ENCODE measurements at regions not wholly inside any gene's neighbourhood (a gene's known extent, or its start where the extent isn't known, plus 50 kb on each side); places are given as distances from the start of the nearest gene placed in this dataset.

DNA sequence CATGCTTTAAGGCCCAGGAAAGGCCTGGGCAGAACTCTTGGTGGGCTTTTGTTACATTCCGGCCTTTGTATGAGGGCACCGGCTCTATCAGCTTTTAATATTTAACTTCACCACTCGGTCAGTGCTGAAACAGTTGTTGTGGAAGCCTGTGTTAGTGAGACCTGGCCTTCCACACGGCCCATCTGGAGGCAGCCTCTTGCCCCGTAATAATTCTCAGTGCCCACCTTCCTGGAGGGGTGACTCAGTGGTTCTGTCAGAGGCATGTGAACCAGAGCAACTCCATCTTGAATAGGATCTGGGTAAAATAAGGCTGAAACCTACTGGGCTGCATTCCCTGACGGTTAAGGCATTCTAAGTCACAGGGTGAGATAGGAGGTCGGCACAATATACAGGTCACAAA lies 162.0 kb upstream of the STS start:
- Histone ChIP-seq H3K4me3 (ENCODE audit: low read length) (no peak overlapping the region), H3K4me1 (ENCODE audit: low read length) (no peaks in the 10 kb centered on the region), H3K27ac (ENCODE audit: low read length) (no peak overlapping the region), H3K4me2 (ENCODE audit: low read length) (no peak overlapping the region), H3K9me3 (ENCODE audit: insufficient read depth, low read length) (no peaks in the 10 kb centered on the region), H3K27me3 (ENCODE audit: low read depth, low read length) (no peaks in the 10 kb centered on the region), H3K79me2 (ENCODE audit: low read length) (no peaks in the 10 kb centered on the region), H4K20me1 (ENCODE audit: insufficient read depth, low read length) (no peaks in the 10 kb centered on the region), H3K36me3 (replicated peaks; ENCODE audit: low read depth, low read length) (no peaks in the 10 kb centered on the region), H2AFZ (ENCODE audit: low read depth, low read length) (no peak overlapping the region), H3K9ac (ENCODE audit: low read length) (no peak overlapping the region)
- TF ChIP-seq, protein P1, sequence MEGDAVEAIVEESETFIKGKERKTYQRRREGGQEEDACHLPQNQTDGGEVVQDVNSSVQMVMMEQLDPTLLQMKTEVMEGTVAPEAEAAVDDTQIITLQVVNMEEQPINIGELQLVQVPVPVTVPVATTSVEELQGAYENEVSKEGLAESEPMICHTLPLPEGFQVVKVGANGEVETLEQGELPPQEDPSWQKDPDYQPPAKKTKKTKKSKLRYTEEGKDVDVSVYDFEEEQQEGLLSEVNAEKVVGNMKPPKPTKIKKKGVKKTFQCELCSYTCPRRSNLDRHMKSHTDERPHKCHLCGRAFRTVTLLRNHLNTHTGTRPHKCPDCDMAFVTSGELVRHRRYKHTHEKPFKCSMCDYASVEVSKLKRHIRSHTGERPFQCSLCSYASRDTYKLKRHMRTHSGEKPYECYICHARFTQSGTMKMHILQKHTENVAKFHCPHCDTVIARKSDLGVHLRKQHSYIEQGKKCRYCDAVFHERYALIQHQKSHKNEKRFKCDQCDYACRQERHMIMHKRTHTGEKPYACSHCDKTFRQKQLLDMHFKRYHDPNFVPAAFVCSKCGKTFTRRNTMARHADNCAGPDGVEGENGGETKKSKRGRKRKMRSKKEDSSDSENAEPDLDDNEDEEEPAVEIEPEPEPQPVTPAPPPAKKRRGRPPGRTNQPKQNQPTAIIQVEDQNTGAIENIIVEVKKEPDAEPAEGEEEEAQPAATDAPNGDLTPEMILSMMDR (IDR thresholded peaks at IDR 0.05; ENCODE audit: low read depth, low read length): no peak
- TF ChIP-seq EZH2phosphoT487 (IDR thresholded peaks at IDR 0.05; ENCODE audit: low read depth): no peak

DNA sequence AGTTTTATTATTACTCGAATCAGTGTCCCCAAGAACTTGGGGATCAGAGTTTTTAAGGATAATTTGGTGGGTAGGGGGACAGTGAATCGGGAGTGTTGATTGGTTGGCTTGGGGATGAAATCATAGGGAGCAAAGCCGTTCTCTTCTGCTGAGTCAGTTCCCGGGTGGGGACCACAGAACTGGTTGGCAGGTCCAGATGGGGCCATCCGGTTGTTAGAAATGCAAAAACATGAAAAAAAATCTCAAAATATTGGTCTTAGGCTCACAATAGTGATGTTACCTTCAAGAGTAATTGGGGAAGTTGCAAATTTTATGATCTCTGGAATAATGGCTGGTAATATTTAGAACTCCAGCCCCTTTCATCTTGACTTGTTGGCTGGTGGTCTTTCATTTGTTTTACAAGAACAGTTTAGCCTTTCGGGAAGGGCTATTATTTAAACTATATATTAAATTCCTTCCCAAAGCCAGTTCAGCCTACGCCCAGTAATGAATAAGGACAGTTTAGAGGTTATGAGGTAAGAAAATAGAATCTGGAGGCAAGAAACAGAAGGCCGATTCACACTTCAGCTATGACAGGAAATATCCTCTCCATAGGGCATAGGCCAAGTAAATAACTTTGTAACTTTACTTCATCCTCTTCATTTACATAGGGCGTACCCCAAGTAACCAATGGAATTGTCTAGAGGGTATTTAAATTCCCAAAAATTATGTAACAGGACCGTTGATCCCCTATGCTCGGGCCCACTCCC lies 164.1 kb upstream of the STS start:
- Histone ChIP-seq H3K9me3 (ENCODE audit: insufficient read depth, low read length) (no peaks in the 10 kb centered on the region), H3K4me1 (ENCODE audit: low read length) (no peaks in the 10 kb centered on the region), H3K27ac (ENCODE audit: low read length) (no peak overlapping the region), H3K4me2 (ENCODE audit: low read length) (no peak overlapping the region), H3K9ac (ENCODE audit: low read length) (no peak overlapping the region), H3K79me2 (ENCODE audit: low read length) (no peaks in the 10 kb centered on the region), H3K4me3 (ENCODE audit: low read length) (no peak overlapping the region), H2AFZ (ENCODE audit: low read depth, low read length) (no peak overlapping the region), H3K36me3 (replicated peaks; ENCODE audit: low read depth, low read length) (no peaks in the 10 kb centered on the region), H3K27me3 (ENCODE audit: low read depth, low read length) (no peaks in the 10 kb centered on the region), H4K20me1 (ENCODE audit: insufficient read depth, low read length) (no peaks in the 10 kb centered on the region)
- TF ChIP-seq EZH2phosphoT487 (IDR thresholded peaks at IDR 0.05; ENCODE audit: low read depth): no peak
- TF ChIP-seq, protein P1 (IDR thresholded peaks at IDR 0.05; ENCODE audit: low read depth, low read length): no peak

DNA sequence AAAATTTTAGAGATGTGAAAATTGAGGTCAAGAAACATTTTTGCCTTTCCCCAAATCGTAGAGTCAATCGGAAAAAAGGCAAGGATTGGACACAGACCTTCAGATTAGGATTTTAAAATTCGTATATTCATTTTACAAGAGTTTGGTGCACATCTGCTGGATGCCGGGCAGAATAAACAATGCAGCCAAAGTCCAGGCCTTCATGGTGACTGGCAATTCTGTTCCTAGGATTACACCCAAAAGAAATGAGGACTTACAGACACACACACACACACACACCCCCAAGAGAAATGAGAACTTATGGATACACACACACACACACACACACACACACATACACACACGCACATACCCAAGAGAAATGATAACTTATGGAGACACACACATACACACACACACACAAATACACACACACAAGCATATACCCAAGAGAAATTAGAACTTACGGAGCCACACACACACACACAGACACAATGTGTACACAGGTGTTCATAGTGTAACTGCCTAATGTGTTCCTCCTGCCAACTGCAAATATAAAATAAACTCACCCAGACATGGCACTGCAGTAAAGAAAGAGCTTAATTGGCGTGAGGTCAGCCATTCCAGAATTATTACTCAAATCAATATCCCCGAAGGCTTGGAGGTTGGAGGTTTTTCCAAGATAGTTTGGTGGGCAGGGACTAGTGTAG lies 165.7 kb upstream of the STS start:
- Histone ChIP-seq H3K4me3 (ENCODE audit: low read length) (no peak overlapping the region), H3K36me3 (replicated peaks; ENCODE audit: low read depth, low read length) (no peaks in the 10 kb centered on the region), H4K20me1 (ENCODE audit: insufficient read depth, low read length) (no peaks in the 10 kb centered on the region), H3K9me3 (ENCODE audit: insufficient read depth, low read length) (no peaks in the 10 kb centered on the region), H3K4me1 (ENCODE audit: low read length) (no peaks in the 10 kb centered on the region), H3K4me2 (ENCODE audit: low read length) (no peak overlapping the region), H3K9ac (ENCODE audit: low read length) (no peak overlapping the region), H3K27me3 (ENCODE audit: low read depth, low read length) (no peaks in the 10 kb centered on the region), H2AFZ (ENCODE audit: low read depth, low read length) (no peak overlapping the region), H3K27ac (ENCODE audit: low read length) (no peak overlapping the region), H3K79me2 (ENCODE audit: low read length) (no peaks in the 10 kb centered on the region)
- TF ChIP-seq, protein P1 (IDR thresholded peaks at IDR 0.05; ENCODE audit: low read depth, low read length): no peak
- TF ChIP-seq EZH2phosphoT487 (IDR thresholded peaks at IDR 0.05; ENCODE audit: low read depth): no peak

DNA sequence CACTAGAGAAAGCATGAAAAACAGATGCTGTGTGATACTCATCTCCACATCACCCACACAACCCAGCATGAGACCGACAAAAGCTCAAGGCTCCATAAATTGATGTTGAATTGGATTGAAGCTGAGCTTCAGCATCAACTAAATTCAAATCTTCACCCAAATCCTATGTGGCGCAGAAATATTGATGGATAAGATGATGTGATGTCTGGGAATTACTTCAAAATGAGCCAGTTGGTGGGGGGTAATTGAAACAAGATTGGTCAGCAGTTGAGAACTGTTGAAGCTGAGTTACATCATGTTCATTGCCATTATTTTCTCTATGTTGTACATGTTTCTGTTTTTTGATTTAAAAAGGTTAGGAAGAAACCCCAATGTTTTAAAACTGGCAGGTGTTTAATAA lies 166.5 kb upstream of the STS start:
- TF ChIP-seq, protein P1 (IDR thresholded peaks at IDR 0.05; ENCODE audit: low read depth, low read length): no peak
- TF ChIP-seq EZH2phosphoT487 (IDR thresholded peaks at IDR 0.05; ENCODE audit: low read depth): no peak
- Histone ChIP-seq H3K9ac (ENCODE audit: low read length) (no peak overlapping the region), H3K27ac (ENCODE audit: low read length) (no peak overlapping the region), H3K27me3 (ENCODE audit: low read depth, low read length) (no peaks in the 10 kb centered on the region), H2AFZ (ENCODE audit: low read depth, low read length) (no peak overlapping the region), H3K36me3 (replicated peaks; ENCODE audit: low read depth, low read length) (no peaks in the 10 kb centered on the region), H3K4me2 (ENCODE audit: low read length) (no peak overlapping the region), H4K20me1 (ENCODE audit: insufficient read depth, low read length) (no peaks in the 10 kb centered on the region), H3K9me3 (ENCODE audit: insufficient read depth, low read length) (no peaks in the 10 kb centered on the region), H3K4me1 (ENCODE audit: low read length) (no peaks in the 10 kb centered on the region), H3K4me3 (ENCODE audit: low read length) (no peak overlapping the region), H3K79me2 (ENCODE audit: low read length) (no peaks in the 10 kb centered on the region)
